ENCODE measurements at regions not wholly inside any gene's neighbourhood (a gene's known extent, or its start where the extent isn't known, plus 50 kb on each side); places are given as distances from the start of the nearest gene placed in this dataset.

GRCh38 chr1:166327886-166328285, 161.1 kb upstream of the FAM78B start:
- no peak overlapping the region for H3K27ac ChIP-seq
- H3K27me3 ChIP-seq, result no peaks in the 10 kb centered on the region
- H3K9me3 ChIP-seq, result no peaks in the 10 kb centered on the region
- no peaks in the 10 kb centered on the region for H3K36me3 ChIP-seq
- TF ChIP-seq, protein P1, sequence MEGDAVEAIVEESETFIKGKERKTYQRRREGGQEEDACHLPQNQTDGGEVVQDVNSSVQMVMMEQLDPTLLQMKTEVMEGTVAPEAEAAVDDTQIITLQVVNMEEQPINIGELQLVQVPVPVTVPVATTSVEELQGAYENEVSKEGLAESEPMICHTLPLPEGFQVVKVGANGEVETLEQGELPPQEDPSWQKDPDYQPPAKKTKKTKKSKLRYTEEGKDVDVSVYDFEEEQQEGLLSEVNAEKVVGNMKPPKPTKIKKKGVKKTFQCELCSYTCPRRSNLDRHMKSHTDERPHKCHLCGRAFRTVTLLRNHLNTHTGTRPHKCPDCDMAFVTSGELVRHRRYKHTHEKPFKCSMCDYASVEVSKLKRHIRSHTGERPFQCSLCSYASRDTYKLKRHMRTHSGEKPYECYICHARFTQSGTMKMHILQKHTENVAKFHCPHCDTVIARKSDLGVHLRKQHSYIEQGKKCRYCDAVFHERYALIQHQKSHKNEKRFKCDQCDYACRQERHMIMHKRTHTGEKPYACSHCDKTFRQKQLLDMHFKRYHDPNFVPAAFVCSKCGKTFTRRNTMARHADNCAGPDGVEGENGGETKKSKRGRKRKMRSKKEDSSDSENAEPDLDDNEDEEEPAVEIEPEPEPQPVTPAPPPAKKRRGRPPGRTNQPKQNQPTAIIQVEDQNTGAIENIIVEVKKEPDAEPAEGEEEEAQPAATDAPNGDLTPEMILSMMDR (IDR thresholded peaks at IDR 0.05), result no peak
- DNase-seq, result no peak
- ATAC-seq, result no peak
- intact Hi-C loops (cut with DNase I), result no loop called here
- no peak overlapping the region for H3K4me3 ChIP-seq
- H3K4me1 ChIP-seq, result no peaks in the 10 kb centered on the region

GRCh38 chr1:166328956-166329355, 162.2 kb upstream of the FAM78B start:
- Histone ChIP-seq H3K4me3 (no peak overlapping the region), H3K27ac (no peak overlapping the region), H3K36me3 (no peaks in the 10 kb centered on the region), H3K9me3 (no peaks in the 10 kb centered on the region), H3K27me3 (no peaks in the 10 kb centered on the region), H3K4me1 (no peaks in the 10 kb centered on the region)
- intact Hi-C loops (cut with DNase I), result no loop called here
- ATAC-seq (no peak), DNase-seq (no peak)
- TF ChIP-seq, protein P1 (IDR thresholded peaks at IDR 0.05), result no peak

DNA sequence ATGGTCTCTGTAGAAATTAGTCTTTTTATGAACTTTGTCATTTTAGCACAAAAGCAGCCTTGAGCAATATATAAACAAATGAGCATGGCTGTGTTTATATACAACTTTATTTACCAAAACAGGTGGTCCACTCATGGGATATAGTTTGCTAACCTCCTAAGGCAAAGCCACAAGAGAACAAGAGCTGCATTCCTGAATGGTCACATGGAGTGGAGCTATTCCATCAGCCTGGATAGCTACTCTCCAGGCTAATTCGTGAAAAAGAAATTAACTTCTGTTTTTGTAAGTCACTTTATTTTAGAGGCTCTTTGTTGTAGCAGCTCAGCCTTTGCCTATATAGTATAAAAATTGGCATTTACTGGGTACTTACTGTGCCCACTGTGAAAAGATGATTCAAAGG, 163.3 kb upstream of the FAM78B start:
- no peak for ATAC-seq
- Histone ChIP-seq H3K4me1 (no peaks in the 10 kb centered on the region), H3K9me3 (no peaks in the 10 kb centered on the region), H3K27ac (no peak overlapping the region), H3K27me3 (no peaks in the 10 kb centered on the region), H3K36me3 (no peaks in the 10 kb centered on the region), H3K4me3 (no peak overlapping the region)
- TF ChIP-seq, protein P1 (IDR thresholded peaks at IDR 0.05), result no peak
- no peak for DNase-seq
- intact Hi-C loops (cut with DNase I), result no loop called here

- no peak overlapping the region for H3K27ac ChIP-seq
- H3K4me3 ChIP-seq, result no peak overlapping the region
- ATAC-seq (no peak), DNase-seq (no peak)
- H3K27me3 ChIP-seq, result no peaks in the 10 kb centered on the region
- H3K4me1 ChIP-seq, result no peaks in the 10 kb centered on the region
- intact Hi-C loops (cut with DNase I), result no loop called here
- H3K36me3 ChIP-seq, result no peaks in the 10 kb centered on the region
- TF ChIP-seq, protein P1 (IDR thresholded peaks at IDR 0.05), result no peak
- H3K9me3 ChIP-seq, result no peaks in the 10 kb centered on the region
Measured at GRCh38 chr1:166338105-166338504, 171.3 kb upstream of the FAM78B start.

GRCh38 chr1:166340709-166341108, 173.9 kb upstream of the FAM78B start:
- TF ChIP-seq, protein P1 (IDR thresholded peaks at IDR 0.05), result no peak
- H3K4me3 ChIP-seq, result no peak overlapping the region
- ATAC-seq (no peak), DNase-seq (no peak)
- H3K27me3 ChIP-seq, result no peaks in the 10 kb centered on the region
- no peaks in the 10 kb centered on the region for H3K4me1 ChIP-seq
- H3K27ac ChIP-seq, result no peak overlapping the region
- intact Hi-C loops (cut with DNase I), result no loop called here
- H3K36me3 ChIP-seq, result no peaks in the 10 kb centered on the region
- H3K9me3 ChIP-seq, result no peaks in the 10 kb centered on the region
